Ascending aorta (tissue), 2 donors: ENCODE measurements at regions not wholly inside any gene's neighbourhood (a gene's known extent, or its start where the extent isn't known, plus 50 kb on each side); places are given as distances from the start of the nearest gene placed in this dataset.

Source experiments
- DNase-seq, 2 donors: peaks; one replicate each; pipeline ENCODE4 v3.0.0-alpha.2; 2019; ENCODE audit warnings: low spot score in 2 of 2
- H3K27ac ChIP-seq, 2 donors: fragments of 200-600 bp; sonication (generic); one replicate each; pipeline ENCODE4 v1.5.1; 2016 to 2017; ENCODE audit warnings: mild to moderate bottlenecking in 1 of 2
- H3K27me3 ChIP-seq: fragments of 200-600 bp; sonication (generic); one replicate; pipeline ENCODE4 v1.5.1; 2017
- H3K36me3 ChIP-seq, 2 donors: fragments of 200-600 bp; sonication (generic); one replicate each; pipeline ENCODE4 v1.5.1; 2016
- H3K4me1 ChIP-seq, 2 donors: fragments of 200-600 bp; sonication (generic); one replicate each; pipeline ENCODE4 v1.5.1; 2016 to 2017; ENCODE audit warnings: mild to moderate bottlenecking in 1 of 2
- H3K4me3 ChIP-seq, 2 donors: fragments of 200-600 bp; sonication (generic); one replicate each; pipeline ENCODE4 v1.5.1; 2016 to 2017; ENCODE audit warnings: mild to moderate bottlenecking in 1 of 2
- H3K9me3 ChIP-seq, 2 donors: fragments of 200-600 bp; sonication (generic); one replicate each; pipeline ENCODE4 v1.5.1; 2016
- CTCF ChIP-seq, 3 experiments: fragments of 200-600 bp in 2 of 3; fragments of 450-650 bp in 1 of 3; sonication (generic) in 2 of 3; IDR thresholded peaks; one replicate each; pipeline ENCODE4 v1.5.1; 2016 to 2019; ENCODE audit warnings: antibody characterized with exemption in 3 of 3, mild to moderate bottlenecking in 1 of 3, moderate library complexity in 1 of 3
- intact Hi-C: fragments of 100-400 bp; cut with DNase I; formaldehyde crosslinking; loops from one replicate; pipeline ENCODE4 v1.15.1; 2023

- no peaks in the 10 kb centered on the region for H3K9me3 ChIP-seq
- no peak overlapping the region for H3K4me3 ChIP-seq
- no peak overlapping the region for H3K27ac ChIP-seq
- no peak for TF ChIP-seq CTCF (IDR thresholded peaks at IDR 0.05)
- intact Hi-C loops, result no loop called here
- no peak for DNase-seq
- H3K27me3 ChIP-seq, result no peaks in the 10 kb centered on the region
- H3K4me1 ChIP-seq, result no peaks in the 10 kb centered on the region
- no peaks in the 10 kb centered on the region for H3K36me3 ChIP-seq
These were observed 145.0 kb upstream of the TIAM1 start for GRCh38 chr21:31489014-31489413.

GRCh38 chr21:31484219-31484618, 140.2 kb upstream of the TIAM1 start:
- H3K9me3 ChIP-seq, result no peaks in the 10 kb centered on the region
- H3K4me3 ChIP-seq, result no peak overlapping the region
- no peaks in the 10 kb centered on the region for H3K27me3 ChIP-seq
- no peak for TF ChIP-seq CTCF (IDR thresholded peaks at IDR 0.05)
- no peak overlapping the region for H3K27ac ChIP-seq
- intact Hi-C loops, result no loop called here
- no peaks in the 10 kb centered on the region for H3K36me3 ChIP-seq
- DNase-seq, result no peak
- no peaks in the 10 kb centered on the region for H3K4me1 ChIP-seq

DNA sequence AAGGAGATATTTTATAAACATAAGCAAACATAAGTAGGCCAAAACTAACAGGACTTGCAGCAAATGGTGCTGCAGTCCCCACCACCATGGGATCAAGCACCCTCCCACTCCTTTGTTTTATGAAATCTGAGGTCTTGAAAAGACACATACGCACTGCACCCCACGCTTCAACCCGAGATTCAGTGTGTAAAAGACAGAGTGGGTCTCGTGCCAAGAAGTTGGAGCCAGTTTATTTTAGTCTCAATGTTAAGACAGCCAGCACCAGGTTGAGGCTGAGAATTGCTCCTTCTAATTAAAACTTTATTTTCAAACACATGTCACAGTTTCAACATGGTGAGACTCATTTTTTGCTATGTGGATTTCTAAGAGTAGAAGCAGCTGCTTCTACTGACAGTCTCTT, 139.1 kb upstream of the TIAM1 start:
- no peaks in the 10 kb centered on the region for H3K9me3 ChIP-seq
- H3K4me1 ChIP-seq, result no peaks in the 10 kb centered on the region
- no peak for DNase-seq
- H3K36me3 ChIP-seq, result no peaks in the 10 kb centered on the region
- H3K27me3 ChIP-seq, result no peaks in the 10 kb centered on the region
- no peak overlapping the region for H3K4me3 ChIP-seq
- H3K27ac ChIP-seq, result no peak overlapping the region
- intact Hi-C loops, result no loop called here
- TF ChIP-seq CTCF (IDR thresholded peaks at IDR 0.05), result no peak

DNA sequence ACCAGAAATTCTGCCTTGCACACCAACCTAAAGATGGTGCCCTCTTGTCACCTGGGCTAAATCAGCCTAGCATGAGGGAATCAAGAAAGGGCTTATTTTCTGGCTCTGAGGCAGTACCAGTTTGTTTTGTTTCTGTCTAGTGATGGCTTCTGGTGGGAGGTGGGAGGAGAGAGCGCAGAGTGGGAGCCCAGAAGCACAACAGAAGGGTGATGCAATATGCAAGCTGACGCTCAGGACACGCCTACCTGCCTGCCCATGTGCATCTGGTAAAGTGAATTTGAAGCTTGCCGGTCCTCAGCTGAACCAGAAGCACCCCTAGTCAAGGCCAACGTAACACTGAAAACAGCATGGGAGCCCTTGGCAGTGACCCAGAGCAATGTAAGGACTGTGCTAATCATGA, 138.4 kb upstream of the TIAM1 start:
- no peak for DNase-seq
- H3K36me3 ChIP-seq, result no peaks in the 10 kb centered on the region

DNA sequence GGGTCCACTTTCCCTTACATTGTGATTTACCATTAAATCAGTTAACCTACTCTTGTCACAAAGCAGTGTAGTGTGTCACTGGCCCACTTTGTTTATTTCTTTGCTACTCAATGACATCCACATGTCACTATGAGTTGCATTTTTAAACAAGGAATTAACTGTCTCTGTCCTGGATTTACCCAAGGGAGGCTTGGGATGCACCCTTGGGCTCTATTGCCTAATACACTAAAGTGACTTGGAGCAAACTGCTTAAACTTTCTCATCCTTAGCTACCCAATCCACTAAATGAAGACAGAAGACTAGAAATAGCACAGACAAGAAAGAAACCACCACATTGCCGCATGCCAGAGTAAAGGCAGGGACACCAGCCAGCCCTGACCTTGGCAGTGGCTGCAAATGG, 136.2 kb upstream of the TIAM1 start:
- no peak overlapping the region for H3K4me3 ChIP-seq
- H3K36me3 ChIP-seq, result no peaks in the 10 kb centered on the region
- DNase-seq, result no peak
- no peak overlapping the region for H3K27ac ChIP-seq
- H3K4me1 ChIP-seq, result no peaks in the 10 kb centered on the region
- no peak for TF ChIP-seq CTCF (IDR thresholded peaks at IDR 0.05)
- no peaks in the 10 kb centered on the region for H3K9me3 ChIP-seq
- H3K27me3 ChIP-seq, result no peaks in the 10 kb centered on the region
- intact Hi-C loops, result no loop called here

More for the DNA sequence above, 138.4 kb upstream of the TIAM1 start:
- Histone ChIP-seq H3K9me3 (no peaks in the 10 kb centered on the region), H3K27me3 (no peaks in the 10 kb centered on the region), H3K4me1 (no peaks in the 10 kb centered on the region), H3K27ac (no peak overlapping the region), H3K4me3 (no peak overlapping the region)
- TF ChIP-seq CTCF (IDR thresholded peaks at IDR 0.05), result no peak
- intact Hi-C loops, result no loop called here

- Histone ChIP-seq H3K27ac (no peak overlapping the region), H3K9me3 (no peaks in the 10 kb centered on the region)
- intact Hi-C loops, result no loop called here
These were observed 135.7 kb upstream of the TIAM1 start for GRCh38 chr21:31479714-31480113.

More at GRCh38 chr21:31479714-31480113, 135.7 kb upstream of the TIAM1 start:
- H3K27me3 ChIP-seq, result no peaks in the 10 kb centered on the region
- no peak for DNase-seq
- H3K36me3 ChIP-seq, result no peaks in the 10 kb centered on the region
- no peaks in the 10 kb centered on the region for H3K4me1 ChIP-seq
- no peak overlapping the region for H3K4me3 ChIP-seq
- TF ChIP-seq CTCF (IDR thresholded peaks at IDR 0.05), result no peak
